ENCODE measurements at regions not wholly inside any gene's neighbourhood (a gene's known extent, or its start where the extent isn't known, plus 50 kb on each side); places are given as distances from the start of the nearest gene placed in this dataset.

GRCh38 chr20:22819112-22819511 is 216.0 kb upstream of the SSTR4 start:
- Histone ChIP-seq H3K36me3 (ENCODE audit: control insufficient read depth, insufficient read depth, low read length) (no peaks in the 10 kb centered on the region), H3K4me3 (ENCODE audit: low read length) (no peak overlapping the region), H3K9me3 (ENCODE audit: control insufficient read depth, low read depth, low read length) (no peaks in the 10 kb centered on the region), H3K4me1 (ENCODE audit: control insufficient read depth, insufficient read depth, low read length) (no peaks in the 10 kb centered on the region), H3K27me3 (ENCODE audit: control insufficient read depth, insufficient read depth, low read length) (no peaks in the 10 kb centered on the region), H3K27ac (ENCODE audit: low read length) (no peak overlapping the region)
- no peak for DNase-seq
- WGBS (ENCODE audit: insufficient coverage, low lambda C conversion rate): 83% methylated on average over 1 of the region's 4 CpGs

GRCh38 chr20:22819784-22820183 is 215.3 kb upstream of the SSTR4 start:
- no peaks in the 10 kb centered on the region for H3K27me3 ChIP-seq (ENCODE audit: control insufficient read depth, insufficient read depth, low read length)
- no peaks in the 10 kb centered on the region for H3K36me3 ChIP-seq (ENCODE audit: control insufficient read depth, insufficient read depth, low read length)
- no peak for DNase-seq
- H3K9me3 ChIP-seq (ENCODE audit: control insufficient read depth, low read depth, low read length): no peaks in the 10 kb centered on the region
- H3K4me1 ChIP-seq (ENCODE audit: control insufficient read depth, insufficient read depth, low read length): no peaks in the 10 kb centered on the region
- H3K4me3 ChIP-seq (ENCODE audit: low read length): no peak overlapping the region
- WGBS (ENCODE audit: insufficient coverage, low lambda C conversion rate): no CpG with 5 or more reads among the region's 2 CpGs
- H3K27ac ChIP-seq (ENCODE audit: low read length): no peak overlapping the region

- no peaks in the 10 kb centered on the region for H3K27me3 ChIP-seq (ENCODE audit: control insufficient read depth, insufficient read depth, low read length)
- no peaks in the 10 kb centered on the region for H3K9me3 ChIP-seq (ENCODE audit: control insufficient read depth, low read depth, low read length)
- no peaks in the 10 kb centered on the region for H3K36me3 ChIP-seq (ENCODE audit: control insufficient read depth, insufficient read depth, low read length)
- no peaks in the 10 kb centered on the region for H3K4me1 ChIP-seq (ENCODE audit: control insufficient read depth, insufficient read depth, low read length)
- no peak for DNase-seq
- WGBS (ENCODE audit: insufficient coverage, low lambda C conversion rate): no CpG with 5 or more reads among the region's 7 CpGs
- no peak overlapping the region for H3K4me3 ChIP-seq (ENCODE audit: low read length)
- no peak overlapping the region for H3K27ac ChIP-seq (ENCODE audit: low read length)
Observed at GRCh38 chr20:22821081-22821727, 213.9 kb upstream of the SSTR4 start.

GRCh38 chr20:22821796-22822195 is 213.3 kb upstream of the SSTR4 start:
- Histone ChIP-seq H3K27ac (ENCODE audit: low read length) (no peak overlapping the region), H3K4me1 (ENCODE audit: control insufficient read depth, insufficient read depth, low read length) (no peaks in the 10 kb centered on the region), H3K27me3 (ENCODE audit: control insufficient read depth, insufficient read depth, low read length) (no peaks in the 10 kb centered on the region), H3K9me3 (ENCODE audit: control insufficient read depth, low read depth, low read length) (no peaks in the 10 kb centered on the region), H3K4me3 (ENCODE audit: low read length) (no peak overlapping the region), H3K36me3 (ENCODE audit: control insufficient read depth, insufficient read depth, low read length) (no peaks in the 10 kb centered on the region)
- no peak for DNase-seq
- WGBS (ENCODE audit: insufficient coverage, low lambda C conversion rate): no CpG with 5 or more reads among the region's 4 CpGs

GRCh38 chr20:22823119-22823518 is 212.0 kb upstream of the SSTR4 start:
- DNase-seq: no peak
- H3K4me1 ChIP-seq (ENCODE audit: control insufficient read depth, insufficient read depth, low read length): no peaks in the 10 kb centered on the region
- WGBS (ENCODE audit: insufficient coverage, low lambda C conversion rate): 50% methylated on average over 1 of the region's 6 CpGs
- H3K4me3 ChIP-seq (ENCODE audit: low read length): no peak overlapping the region
- no peaks in the 10 kb centered on the region for H3K9me3 ChIP-seq (ENCODE audit: control insufficient read depth, low read depth, low read length)
- no peak overlapping the region for H3K27ac ChIP-seq (ENCODE audit: low read length)
- H3K36me3 ChIP-seq (ENCODE audit: control insufficient read depth, insufficient read depth, low read length): no peaks in the 10 kb centered on the region
- H3K27me3 ChIP-seq (ENCODE audit: control insufficient read depth, insufficient read depth, low read length): no peaks in the 10 kb centered on the region

- DNase-seq: no peak
- Histone ChIP-seq H3K4me1 (ENCODE audit: control insufficient read depth, insufficient read depth, low read length) (no peaks in the 10 kb centered on the region), H3K9me3 (ENCODE audit: control insufficient read depth, low read depth, low read length) (no peaks in the 10 kb centered on the region), H3K27ac (ENCODE audit: low read length) (no peak overlapping the region), H3K27me3 (ENCODE audit: control insufficient read depth, insufficient read depth, low read length) (no peaks in the 10 kb centered on the region), H3K36me3 (ENCODE audit: control insufficient read depth, insufficient read depth, low read length) (no peaks in the 10 kb centered on the region), H3K4me3 (ENCODE audit: low read length) (no peak overlapping the region)
- WGBS (ENCODE audit: insufficient coverage, low lambda C conversion rate): no CpG with 5 or more reads among the region's 3 CpGs
Observed at GRCh38 chr20:22824077-22824476, 211.0 kb upstream of the SSTR4 start.

- Histone ChIP-seq H3K4me3 (ENCODE audit: low read length) (no peak overlapping the region), H3K27me3 (ENCODE audit: control insufficient read depth, insufficient read depth, low read length) (no peaks in the 10 kb centered on the region), H3K36me3 (ENCODE audit: control insufficient read depth, insufficient read depth, low read length) (no peaks in the 10 kb centered on the region), H3K27ac (ENCODE audit: low read length) (no peak overlapping the region), H3K9me3 (ENCODE audit: control insufficient read depth, low read depth, low read length) (no peaks in the 10 kb centered on the region), H3K4me1 (ENCODE audit: control insufficient read depth, insufficient read depth, low read length) (no peaks in the 10 kb centered on the region)
- WGBS (ENCODE audit: insufficient coverage, low lambda C conversion rate): 90% methylated on average over 2 of the region's 3 CpGs
- DNase-seq: no peak
Observed at GRCh38 chr20:22825076-22825475, 210.0 kb upstream of the SSTR4 start.

- Histone ChIP-seq H3K4me1 (ENCODE audit: control insufficient read depth, insufficient read depth, low read length) (no peaks in the 10 kb centered on the region), H3K27ac (ENCODE audit: low read length) (no peak overlapping the region), H3K27me3 (ENCODE audit: control insufficient read depth, insufficient read depth, low read length) (no peaks in the 10 kb centered on the region), H3K36me3 (ENCODE audit: control insufficient read depth, insufficient read depth, low read length) (no peaks in the 10 kb centered on the region), H3K9me3 (ENCODE audit: control insufficient read depth, low read depth, low read length) (no peaks in the 10 kb centered on the region), H3K4me3 (ENCODE audit: low read length) (no peak overlapping the region)
- 80% methylated on average over 1 of the region's 4 CpGs for WGBS (ENCODE audit: insufficient coverage, low lambda C conversion rate)
- no peak for DNase-seq
Observed at GRCh38 chr20:22825546-22825945, 209.6 kb upstream of the SSTR4 start.

- no peak overlapping the region for H3K4me3 ChIP-seq (ENCODE audit: low read length)
- no CpG with 5 or more reads among the region's 8 CpGs for WGBS (ENCODE audit: insufficient coverage, low lambda C conversion rate)
- H3K4me1 ChIP-seq (ENCODE audit: control insufficient read depth, insufficient read depth, low read length): no peaks in the 10 kb centered on the region
- no peaks in the 10 kb centered on the region for H3K9me3 ChIP-seq (ENCODE audit: control insufficient read depth, low read depth, low read length)
- no peak overlapping the region for H3K27ac ChIP-seq (ENCODE audit: low read length)
- H3K36me3 ChIP-seq (ENCODE audit: control insufficient read depth, insufficient read depth, low read length): no peaks in the 10 kb centered on the region
- H3K27me3 ChIP-seq (ENCODE audit: control insufficient read depth, insufficient read depth, low read length): no peaks in the 10 kb centered on the region
- no peak for DNase-seq
Observed at GRCh38 chr20:22826306-22827230, 208.5 kb upstream of the SSTR4 start.

GRCh38 chr20:22827916-22828315 is 207.2 kb upstream of the SSTR4 start:
- Histone ChIP-seq H3K36me3 (ENCODE audit: control insufficient read depth, insufficient read depth, low read length) (no peaks in the 10 kb centered on the region), H3K27ac (ENCODE audit: low read length) (no peak overlapping the region), H3K4me1 (ENCODE audit: control insufficient read depth, insufficient read depth, low read length) (no peaks in the 10 kb centered on the region), H3K4me3 (ENCODE audit: low read length) (no peak overlapping the region), H3K27me3 (ENCODE audit: control insufficient read depth, insufficient read depth, low read length) (no peaks in the 10 kb centered on the region), H3K9me3 (ENCODE audit: control insufficient read depth, low read depth, low read length) (no peaks in the 10 kb centered on the region)
- WGBS (ENCODE audit: insufficient coverage, low lambda C conversion rate): no CpG with 5 or more reads among the region's 3 CpGs
- DNase-seq: no peak
